Dermis microvascular lymphatic vessel endothelial cell (primary cell): ENCODE measurements at regions not wholly inside any gene's neighbourhood (a gene's known extent, or its start where the extent isn't known, plus 50 kb on each side); places are given as distances from the start of the nearest gene placed in this dataset.
"Not testable (repeated sequence)": the region's sequence is repeated elsewhere in the genome, so short reads cannot be mapped to it uniquely, and the experiment has no call there.

Experiments used
- DNase-seq, 2 donors: peaks; one replicate each; pipeline versions ENCODE4 v3.0.0 to v3.0.0-alpha.2; 2010; ENCODE audit warnings: low read depth in 2 of 2

DNA sequence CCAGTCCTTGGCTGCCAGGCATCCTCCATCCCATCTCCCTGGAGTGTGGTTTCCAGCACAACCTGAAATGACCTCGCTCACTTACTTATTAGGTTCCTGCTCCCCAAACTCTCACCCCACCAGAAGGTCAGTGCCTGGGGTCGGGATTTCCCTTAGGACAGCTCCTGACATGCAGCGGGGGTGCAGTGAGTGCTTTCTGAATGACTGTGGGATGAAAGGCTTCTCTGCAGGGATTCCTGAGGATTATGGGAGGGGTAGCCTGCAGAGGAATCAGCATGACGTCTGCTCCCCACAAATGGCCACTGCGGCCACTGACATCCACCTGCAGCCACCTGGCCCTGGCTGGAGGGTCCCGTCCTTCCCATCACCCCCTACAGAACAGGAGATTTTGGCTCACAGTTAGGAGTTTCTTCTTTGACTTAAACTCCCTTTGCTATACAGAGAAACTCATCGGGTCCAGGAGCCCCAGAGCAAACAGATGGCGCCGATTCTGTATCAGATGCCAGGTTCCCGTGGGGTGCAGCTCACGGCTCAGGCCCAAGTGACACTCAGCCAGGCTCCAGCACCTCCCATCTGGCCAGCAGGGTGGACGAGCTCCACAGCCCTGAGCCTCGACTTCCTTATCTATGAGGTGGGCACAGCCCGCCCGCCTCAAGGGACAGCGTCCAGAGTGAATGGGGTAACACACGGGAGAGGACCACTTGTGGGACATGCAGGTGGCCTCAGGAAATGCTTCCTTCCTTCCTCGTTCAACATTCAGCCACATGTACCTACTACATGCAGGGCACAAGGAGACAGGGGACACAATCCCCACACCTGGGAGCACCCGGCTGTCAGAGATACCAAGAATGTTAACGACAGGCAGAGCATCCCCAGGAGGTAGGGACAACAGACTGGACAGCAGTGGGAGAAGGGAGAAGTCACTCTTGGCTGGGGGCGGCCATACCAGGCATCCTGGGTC, 69.8 kb downstream of the RMI2 start:
- no peak for DNase-seq

DNA sequence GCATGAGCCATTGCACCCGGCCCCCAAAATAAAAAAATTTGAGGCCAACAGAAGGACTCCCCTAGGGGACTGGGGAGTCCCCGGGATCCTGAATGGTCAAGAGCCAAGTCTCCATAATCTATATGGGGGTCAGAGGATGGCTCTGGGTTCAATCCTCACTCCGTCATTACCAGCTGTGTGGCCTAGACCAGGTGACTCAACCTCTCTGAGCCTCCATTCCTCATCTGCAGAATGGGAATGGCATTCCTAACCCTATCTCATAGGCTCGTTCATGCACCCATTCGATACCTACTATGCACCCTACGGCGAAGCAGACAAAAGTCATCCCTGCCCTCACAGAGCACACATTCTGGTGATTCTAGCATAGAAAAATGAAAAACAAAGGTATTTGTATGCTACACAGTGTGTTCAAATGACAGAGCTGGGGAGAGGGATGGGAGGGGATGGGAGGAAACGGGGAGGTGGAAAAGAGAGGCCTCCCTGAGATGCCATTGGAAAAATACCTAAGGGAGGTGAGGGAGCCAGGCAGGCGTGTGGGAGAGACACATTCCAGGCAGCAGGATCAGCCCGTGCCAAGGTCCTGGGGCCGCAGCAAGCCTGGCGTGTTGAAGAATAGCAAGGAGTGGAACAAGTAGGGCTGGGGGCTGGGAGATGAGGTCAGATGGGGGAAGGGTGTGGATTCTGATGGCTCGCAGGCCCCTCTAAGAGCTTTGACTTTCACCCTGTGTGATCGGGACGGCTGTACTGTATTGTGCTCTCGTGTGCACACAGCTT, 71.2 kb downstream of the RMI2 start:
- DNase-seq: no peak

DNA sequence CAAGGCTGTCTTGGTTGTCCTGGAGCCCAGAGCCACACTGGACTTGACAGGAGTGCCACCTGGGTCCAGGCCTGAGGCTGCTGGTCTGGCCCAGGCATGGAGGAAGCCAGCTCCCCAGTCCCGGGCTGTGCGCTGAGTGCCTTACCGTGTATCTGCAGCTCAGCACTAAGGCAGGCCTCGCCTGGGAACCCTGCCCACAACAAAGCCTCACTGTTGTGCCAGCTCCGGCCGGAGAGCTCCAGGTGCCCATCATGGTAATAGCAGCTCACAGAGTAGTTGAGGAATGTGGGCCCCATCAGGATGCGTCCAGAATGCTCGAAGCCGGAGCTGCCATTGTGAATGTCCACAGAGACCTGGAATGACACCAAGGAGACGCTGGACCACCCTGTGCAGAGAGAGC, 72.2 kb downstream of the RMI2 start:
- DNase-seq: no peak

DNA sequence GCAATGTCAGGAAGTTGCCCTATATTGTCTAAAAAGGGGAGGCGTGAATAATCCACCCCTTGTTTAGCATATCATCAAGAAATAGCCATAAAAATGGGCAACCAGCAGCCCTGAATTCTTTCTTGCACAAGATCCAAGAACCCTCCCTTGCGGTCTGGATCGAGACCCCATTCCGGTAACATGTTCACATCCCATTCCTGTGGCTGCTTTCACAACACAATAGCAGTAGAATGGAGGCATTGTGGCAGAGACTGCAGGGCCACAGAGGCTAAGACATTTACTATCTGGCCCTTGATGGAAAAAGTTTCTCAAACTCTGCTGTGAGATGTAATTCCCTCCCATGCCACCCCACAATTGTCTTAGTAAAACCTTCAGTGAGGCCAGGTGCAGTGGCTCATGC, 73.2 kb downstream of the RMI2 start:
- DNase-seq: no peak

DNA sequence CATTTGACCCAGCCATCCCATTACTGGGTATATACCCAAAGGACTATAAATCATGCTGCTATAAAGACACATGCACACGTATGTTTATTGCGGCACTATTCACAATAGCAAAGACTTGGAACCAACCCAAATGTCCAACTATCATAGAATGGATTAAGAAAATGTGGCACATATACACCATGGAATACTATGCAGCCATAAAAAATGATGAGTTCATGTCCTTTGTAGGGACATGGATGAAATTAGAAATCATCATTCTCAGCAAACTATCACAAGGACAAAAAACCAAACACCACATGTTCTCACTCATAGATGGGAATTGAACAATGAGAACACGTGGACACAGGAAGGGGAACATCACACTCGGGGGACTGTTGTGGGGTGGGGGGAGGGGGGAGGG, 74.8 kb downstream of the RMI2 start:
- DNase-seq: not testable (repeated sequence)

DNA sequence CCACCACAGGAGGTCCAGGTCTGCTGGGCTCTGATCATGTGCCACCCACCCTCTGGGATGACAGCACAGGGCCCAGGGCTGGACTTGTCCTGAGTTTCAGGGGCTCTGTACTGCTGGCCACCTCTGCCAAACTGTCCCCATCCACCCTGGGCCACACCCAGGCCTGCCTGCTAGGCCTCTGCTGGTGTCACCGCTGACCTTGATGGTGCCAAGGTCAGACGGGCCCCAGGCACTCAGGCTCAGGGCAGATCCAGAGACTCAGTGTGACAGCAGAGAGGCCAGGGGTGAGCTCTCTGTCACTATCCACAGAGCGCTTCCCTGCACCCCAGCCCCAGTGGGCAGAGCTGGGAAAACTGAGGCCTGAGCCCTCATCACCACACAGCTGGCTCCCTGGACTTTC, 75.6 kb downstream of the RMI2 start:
- no peak for DNase-seq

DNA sequence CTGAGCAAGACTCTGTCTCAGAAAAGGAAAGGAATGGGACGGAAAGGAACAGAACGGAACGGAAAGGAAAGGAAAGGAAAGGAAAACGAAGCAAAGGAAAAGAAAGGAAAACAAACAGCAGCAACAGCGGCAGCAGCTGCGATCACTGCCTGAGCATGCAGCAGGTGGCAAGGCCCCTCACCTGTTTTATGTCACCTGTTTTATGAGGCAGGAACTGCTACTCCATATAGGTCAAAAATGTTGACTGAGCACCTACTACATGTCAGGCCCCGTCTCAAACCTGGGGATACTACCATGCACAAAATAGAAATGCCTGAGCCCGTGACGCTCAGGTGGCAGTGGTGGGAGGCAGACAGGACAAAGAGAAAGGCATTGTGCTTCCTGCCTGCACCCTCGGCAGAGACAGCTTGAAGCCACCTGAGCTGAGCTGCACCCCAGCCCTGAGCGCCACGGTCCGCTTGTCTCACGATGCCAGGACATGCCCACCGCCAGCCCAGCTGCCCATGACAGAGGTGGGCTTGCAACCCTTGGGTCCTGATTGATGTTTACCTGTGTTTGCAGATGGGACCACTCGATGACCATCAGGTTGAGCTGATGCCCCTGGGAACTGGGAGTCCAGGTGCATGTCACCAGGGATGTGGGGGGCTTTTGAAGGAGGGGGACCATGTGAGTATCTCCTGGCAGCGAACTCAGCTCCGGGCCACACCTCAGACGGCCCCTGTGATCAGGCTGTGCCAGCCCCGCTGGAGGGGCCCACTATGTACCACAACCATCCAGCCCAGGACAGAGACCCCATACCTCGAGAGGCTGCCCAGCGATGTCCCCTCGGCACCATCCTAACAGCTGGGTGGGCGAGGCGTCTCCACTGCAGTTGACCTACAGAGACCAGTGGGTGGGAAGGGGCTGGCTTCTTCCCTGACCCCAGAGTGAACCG, 77.4 kb downstream of the RMI2 start:
- DNase-seq: no peak

DNA sequence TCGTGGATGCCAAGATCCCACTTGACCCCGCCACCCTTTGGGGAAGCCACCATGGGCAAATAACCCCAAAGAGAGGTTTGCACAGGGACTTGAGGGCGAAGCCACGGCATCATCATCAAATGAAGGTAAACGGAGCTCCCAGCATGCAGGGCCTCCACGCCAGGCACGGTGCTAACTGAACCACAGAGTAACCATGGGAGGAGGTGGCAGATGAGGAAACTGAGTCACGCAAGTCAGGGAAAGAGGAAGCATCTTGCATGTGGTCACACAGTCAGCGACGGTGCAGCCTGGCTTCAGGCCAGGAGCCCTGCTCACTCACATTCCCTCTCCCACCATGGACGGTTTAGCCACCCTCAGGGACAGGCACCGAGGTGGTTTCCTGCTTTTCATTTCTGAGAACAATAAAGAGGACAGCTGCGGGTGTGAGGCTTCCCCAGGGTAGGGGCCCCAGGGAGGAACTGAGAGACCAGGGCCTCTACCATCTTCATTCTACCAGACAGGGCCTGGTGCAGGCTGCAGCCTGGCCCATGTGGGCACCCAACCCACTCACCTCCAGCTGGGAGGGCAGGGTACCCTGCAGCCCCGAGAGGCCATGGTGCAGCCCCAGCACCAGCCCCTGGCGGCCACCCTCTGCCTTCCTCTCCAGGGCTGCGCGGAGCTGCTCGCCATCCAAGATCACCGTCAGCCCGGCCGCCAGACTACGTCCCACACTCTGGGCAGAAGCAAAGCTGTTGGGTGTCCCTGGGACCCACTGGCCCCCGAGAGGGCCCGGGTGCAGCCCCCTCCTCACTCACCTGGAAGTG, 78.3 kb downstream of the RMI2 start:
- DNase-seq: peak in 1 of 2 donors; percentile 48

DNA sequence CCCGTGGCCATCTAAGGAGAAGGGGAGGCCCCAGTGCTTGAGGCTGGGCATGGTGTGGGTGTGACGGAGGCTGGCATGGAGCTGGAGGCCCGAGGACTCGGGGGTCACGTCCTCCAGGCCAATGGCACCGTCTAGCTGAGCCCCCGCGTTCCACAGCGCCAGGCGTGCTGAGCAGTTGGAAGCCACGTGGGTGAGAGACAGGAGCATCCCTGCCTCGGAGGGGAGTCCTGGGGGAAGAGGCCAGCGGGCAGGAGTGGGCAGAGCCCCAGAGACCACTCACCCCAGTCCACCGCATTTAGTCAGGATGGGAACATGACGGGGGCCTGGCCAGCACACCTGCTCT, 78.8 kb downstream of the RMI2 start:
- DNase-seq: no peak

DNA sequence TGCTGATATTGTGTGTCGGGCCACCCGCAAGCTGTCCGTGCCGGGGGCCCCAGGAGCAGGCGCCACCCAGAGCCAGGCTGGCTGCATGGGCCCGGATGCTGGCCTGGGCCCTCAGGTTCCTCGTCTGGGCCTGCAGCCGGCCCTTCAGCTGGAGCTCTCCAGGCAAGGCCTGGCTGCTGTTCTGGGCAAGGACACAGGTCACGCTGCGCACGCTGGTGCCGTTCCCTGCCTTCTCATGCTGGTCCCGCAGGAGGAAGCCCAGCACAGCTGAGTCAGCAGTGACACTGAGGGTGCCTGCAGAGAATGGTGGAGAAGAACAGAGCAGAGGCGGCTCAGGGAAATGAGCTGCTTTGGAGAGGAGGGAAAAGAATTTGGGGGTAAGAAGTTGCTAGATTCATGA, 79.9 kb downstream of the RMI2 start:
- DNase-seq: no peak

DNA sequence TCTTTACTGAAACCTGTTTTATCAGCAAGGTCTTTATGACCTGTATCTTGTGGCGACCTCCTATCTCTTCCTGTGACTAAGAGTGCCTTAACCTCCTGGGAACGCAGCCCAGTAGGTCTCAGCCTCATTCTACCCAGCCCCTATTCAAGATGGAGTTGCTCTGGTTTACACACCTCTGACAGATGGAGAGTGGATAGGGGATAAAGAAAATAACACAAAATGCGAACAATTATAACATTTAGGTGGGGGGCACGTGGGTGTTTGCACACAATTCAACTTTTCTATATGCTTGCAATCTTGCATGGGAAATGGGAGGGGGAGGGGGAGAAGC, 83.3 kb downstream of the RMI2 start:
- no peak for DNase-seq

DNA sequence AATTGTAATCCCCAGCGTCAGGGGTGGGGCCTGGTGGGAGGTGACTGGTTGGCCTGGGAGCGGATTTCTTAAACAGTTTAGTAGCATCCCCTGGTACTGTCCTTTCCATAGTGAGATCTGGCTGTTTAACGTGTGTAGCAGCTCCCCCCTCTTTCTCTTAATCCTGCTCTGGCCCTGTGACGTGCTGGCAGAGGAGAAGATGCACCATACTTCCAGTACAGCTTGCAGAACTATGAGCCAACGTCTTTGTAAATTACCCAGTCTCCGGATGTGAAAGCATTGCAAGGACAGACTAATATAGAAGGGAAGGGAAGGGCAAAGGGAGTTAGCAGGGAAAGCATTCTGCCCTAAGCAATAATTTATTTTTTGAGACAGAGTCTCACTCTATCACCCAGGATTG, 83.9 kb downstream of the RMI2 start:
- DNase-seq: no peak

DNA sequence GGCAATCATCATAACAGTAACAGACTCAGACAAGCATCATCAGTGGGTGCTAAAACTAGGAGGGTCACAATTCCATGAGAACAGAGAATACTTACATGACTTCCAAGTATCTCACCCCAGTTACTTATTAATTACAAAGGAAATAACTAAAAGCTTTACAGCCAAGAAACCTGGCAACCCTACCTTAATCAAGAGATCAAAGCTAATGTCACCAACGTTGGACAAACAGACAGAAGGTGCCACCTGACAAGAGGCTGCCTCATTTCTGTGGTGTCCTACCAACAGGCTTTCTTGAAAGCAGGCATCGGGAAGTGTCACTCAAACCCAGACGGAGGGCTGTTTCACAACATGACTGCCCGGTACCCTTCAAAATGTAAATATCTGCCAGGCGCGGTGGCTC, 84.6 kb downstream of the RMI2 start:
- no peak for DNase-seq

DNA sequence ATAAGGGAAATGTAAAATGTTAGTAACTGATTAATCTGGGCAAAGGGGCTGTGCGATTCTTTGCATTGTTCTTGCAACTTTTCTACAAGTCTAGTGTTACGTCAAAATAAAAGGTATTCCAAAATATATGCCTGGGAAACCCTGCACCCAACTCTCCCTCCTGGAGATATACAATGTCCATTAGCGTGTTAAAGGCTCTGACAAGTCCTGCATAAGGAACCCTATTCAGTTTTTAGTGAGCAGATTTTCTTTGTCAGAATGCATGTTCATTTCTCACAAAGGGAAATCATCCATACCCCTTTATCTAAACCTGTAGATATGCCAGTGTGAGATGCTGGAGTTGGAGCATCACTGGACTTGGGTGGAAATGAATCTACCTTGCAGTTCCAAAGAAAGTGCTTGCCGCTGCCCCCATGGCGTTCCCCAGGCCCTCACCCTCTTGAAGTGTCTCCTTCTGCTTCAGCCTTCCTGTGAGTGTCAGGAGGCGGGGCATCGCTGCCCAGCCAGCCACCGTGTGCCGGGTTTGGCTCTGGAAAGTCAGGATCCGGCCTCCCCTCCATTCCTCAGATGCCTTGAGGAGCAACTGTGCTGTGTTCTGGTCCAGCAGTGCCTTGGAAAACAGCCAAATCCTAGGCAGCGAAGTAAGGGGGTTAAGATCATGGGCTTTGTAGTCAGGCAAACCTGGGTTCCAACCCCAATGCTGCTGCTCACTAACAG, 85.5 kb downstream of the RMI2 start:
- DNase-seq: no peak

DNA sequence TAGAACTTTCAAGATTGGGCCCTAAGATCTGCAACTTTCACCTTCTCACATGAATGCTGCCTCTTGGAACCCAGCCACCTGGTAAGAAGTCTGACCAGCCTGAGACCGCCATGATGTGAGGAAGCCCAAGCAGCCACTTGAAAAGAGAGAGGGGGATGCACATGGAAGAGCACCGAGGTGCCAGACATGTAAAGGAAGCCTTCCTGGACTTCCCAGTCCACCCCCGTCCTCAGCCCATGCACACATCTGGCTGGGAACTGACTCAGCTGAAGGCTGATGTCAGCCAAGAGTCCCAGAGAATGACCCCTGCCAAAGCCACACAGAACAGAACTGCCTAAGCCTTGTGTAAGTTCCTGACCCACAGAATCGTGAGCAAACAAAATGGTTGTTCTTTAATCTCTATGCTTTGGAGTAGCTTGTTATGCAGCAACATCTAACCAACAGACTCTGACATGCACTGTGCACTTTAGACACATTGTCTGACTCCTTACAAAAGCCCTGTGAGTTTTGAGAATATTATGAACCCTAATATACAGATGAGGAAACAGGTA, 86.7 kb downstream of the RMI2 start:
- no peak for DNase-seq

DNA sequence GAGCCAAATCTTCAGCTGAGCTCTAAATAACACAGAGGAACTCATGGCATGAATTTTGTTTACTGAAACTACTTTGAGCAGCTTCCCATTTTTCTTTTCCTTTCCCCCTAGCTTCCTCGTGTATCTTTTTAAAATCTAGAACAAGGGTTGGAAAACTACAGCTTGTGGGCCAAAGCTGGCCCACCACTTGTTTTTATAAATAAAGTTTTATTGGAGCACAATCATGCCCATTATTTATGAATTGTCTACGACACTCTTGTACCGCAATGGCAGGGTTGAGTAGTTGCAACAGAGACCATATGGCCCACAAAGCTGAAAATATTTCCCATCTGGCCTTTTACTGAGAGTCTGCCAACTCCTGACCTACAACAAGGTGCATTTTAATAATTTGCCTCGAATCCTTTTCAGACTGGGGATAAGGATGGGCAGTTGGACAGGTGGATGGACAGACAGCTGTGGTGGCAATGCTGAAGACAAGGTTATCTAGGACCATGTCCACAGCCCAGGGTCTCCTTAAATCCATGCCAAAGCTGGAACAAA, 87.7 kb downstream of the RMI2 start:
- DNase-seq: no peak

DNA sequence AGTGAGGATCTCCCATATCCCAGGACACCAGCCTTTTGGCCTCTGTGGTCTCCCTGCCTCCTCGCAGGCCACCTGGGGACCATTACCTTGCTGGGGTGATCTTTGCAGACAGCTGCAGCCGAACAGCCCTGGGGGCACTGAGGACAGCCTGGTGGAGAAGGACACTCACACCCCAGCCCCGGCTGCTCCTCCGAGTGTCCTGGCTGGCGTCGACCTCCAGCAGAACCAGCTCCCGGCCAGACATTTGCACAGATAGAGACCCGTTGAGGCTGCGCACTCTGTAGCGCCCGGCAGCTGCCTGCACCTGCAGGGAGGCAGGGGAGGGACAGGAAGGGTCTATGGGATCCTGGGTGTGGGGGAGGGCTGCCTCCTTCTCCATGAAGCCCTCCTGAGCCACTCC, 90.3 kb downstream of the RMI2 start:
- no peak for DNase-seq

DNA sequence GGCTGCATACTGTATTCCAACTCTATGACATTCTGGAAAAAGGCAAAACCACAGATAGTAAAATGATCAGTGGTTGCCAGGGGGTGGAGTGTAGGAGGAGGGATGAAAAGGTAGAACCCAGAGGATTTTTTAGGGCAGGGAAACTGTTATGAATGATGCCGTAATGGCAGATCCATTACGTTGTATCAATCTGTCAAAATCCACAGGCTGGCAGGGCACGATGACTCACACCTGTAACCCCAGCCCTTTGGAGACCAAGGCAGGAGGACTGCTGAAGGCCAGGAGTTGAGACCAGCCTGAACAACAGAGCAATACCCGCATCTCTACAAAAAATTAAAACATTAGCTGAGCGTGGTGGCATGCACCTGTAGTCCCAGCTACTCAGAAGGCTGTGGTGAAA, 91.8 kb downstream of the RMI2 start:
- DNase-seq: no peak

DNA sequence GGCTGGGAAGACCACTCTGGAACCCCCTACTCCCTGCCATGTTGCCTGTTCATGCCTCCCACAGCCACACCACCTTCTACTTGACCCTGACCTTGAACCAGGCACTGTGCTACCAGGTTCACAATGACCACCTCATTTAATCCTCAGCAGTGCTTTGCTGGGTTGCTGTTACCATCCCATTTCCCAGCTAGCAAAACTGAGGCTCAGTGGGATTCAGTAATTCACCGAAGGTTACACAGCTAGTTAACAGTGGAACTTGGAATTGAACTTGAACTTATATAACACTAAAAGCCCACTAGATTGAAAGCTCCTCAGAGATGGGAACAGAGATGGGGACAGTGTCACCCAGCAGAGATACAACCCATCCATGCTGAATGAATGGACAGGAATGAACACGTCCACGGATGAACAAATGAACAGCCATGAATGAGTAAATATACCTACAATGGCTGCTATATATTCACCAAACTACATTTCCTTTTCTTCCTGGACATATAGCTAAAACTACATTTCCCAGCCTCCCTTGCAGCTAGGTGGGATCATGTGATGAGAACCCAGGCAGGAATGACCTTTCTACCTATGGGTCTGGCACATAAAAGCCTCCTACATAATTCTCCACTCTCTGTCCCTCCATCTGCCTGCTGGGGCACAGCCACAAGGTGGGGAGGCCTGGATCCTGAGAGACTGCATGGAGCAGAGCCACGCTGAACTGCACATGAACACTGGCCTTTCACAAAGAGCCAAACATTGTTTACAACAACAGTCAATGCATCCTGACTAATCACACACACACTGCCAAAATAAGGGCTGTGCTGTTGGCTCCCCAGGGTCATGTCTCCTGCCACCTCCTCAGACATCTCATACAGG, 94.8 kb downstream of the RMI2 start:
- DNase-seq: no peak
